Ishikawa (cell line): ENCODE measurements at regions not wholly inside any gene's neighbourhood (a gene's known extent, or its start where the extent isn't known, plus 50 kb on each side); places are given as distances from the start of the nearest gene placed in this dataset.

ENCODE experiments used
- RAD21 ChIP-seq: IDR thresholded peaks from 2 replicates; pipeline ENCODE4 v1.6.1; 2012; ENCODE audit warnings: low read depth
- REST ChIP-seq: IDR thresholded peaks from 2 replicates; pipeline ENCODE4 v1.6.1; 2012; ENCODE audit warnings: low read depth, mild to moderate bottlenecking
- TEAD4 ChIP-seq: IDR thresholded peaks from 2 replicates; pipeline ENCODE4 v1.6.1; 2012
- TF ChIP-seq, protein P1 (sequence below): IDR thresholded peaks from 2 replicates; pipeline ENCODE4 v1.6.1; 2012

- TF ChIP-seq, protein P1, sequence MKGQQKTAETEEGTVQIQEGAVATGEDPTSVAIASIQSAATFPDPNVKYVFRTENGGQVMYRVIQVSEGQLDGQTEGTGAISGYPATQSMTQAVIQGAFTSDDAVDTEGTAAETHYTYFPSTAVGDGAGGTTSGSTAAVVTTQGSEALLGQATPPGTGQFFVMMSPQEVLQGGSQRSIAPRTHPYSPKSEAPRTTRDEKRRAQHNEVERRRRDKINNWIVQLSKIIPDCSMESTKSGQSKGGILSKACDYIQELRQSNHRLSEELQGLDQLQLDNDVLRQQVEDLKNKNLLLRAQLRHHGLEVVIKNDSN, result no peak
- TF ChIP-seq REST, result no peak
- TF ChIP-seq TEAD4, result no peak
- TF ChIP-seq RAD21, result no peak
These were observed 76.2 kb upstream of the UNC5C start for GRCh38 chr4:95625020-95625419.
